ENCODE measurements at regions not wholly inside any gene's neighbourhood (a gene's known extent, or its start where the extent isn't known, plus 50 kb on each side); places are given as distances from the start of the nearest gene placed in this dataset.

DNA sequence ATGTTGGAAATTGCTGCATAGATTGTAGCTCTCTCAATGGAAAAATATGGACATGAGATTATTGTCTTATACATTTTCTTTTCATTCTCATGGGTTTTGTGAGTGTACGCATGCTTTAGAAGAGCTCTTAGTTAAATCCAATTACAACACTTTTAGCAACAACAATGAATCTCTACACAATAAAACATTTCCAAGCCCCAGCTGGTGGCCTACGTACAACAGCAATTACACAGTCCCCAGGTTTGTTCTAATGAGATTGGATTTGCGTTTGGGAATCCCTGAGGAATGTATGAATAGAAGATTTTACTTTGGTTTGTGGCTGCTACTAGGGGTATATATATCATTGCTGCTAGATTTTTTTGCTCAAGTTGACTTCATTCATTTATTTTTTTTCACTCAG lies 98.6 kb downstream of the FHDC1 start:
- no peak for DNase-seq (ENCODE audit: low read depth in 2 of 3, low spot score in 1 of 3)

- DNase-seq (ENCODE audit: low read depth in 2 of 3, low spot score in 1 of 3), result no peak
These were observed 100.9 kb downstream of the FHDC1 start for GRCh38 chr4:153036931-153037482.

DNA sequence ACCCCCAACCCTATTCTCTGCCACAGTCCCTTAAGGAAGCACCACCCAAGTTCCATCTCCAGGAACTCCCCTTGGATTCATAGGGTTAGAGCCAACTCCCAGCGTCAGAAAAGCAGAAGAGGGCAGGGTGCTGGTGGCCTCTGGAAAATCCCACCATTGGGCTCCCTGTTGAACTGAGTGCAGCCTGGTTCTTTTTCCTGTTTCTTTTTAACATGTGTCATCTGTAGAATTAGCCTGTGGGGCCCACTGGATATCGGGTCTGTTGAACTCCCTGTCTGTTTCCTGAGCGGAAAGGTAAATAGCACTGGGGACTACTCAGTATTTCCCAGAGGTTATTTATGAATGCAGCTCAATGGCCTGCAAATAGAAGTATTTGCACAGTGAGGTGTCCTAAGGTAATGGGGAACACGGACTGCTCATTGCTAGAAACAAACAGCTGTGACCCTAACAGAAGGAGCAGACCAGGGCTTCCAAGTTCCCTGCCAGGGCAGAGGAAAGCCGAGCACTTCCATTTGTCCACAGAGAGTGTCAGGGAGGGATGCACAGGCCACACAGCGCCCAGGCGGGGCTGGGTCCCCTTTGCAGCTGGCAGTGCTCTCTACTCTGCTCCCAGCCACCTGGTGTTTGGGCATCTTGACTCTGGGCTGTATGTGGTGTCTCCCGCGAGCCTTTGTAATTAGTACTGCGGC lies 102.6 kb downstream of the FHDC1 start:
- no peak for DNase-seq (ENCODE audit: low read depth in 2 of 3, low spot score in 1 of 3)

- DNase-seq (ENCODE audit: low read depth in 2 of 3, low spot score in 1 of 3), result no peak
These were observed 103.5 kb downstream of the FHDC1 start for GRCh38 chr4:153039542-153040185.

DNA sequence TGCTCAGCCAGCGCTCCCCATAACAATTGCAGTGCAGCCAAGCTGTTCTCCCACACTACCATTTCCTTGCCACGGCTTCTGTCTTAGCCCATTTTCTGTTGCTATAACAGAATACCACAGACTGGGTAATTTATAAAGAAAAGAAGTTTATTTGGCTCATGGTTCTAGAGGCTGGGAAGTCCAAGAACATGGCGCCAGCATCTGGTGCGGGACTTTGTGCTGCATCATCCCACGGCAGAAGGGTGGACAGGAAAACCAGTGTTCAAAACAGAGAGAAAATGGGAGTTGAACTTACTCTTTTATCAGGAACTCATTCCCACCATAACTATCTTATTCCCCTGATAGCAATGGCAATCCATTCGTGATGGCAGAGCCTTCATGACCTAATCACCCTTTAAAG lies 104.6 kb downstream of the FHDC1 start:
- DNase-seq (ENCODE audit: low read depth in 2 of 3, low spot score in 1 of 3), result no peak

- DNase-seq (ENCODE audit: low read depth in 2 of 3, low spot score in 1 of 3), result no peak
These were observed 107.9 kb downstream of the FHDC1 start for GRCh38 chr4:153044036-153044435.

GRCh38 chr4:153045111-153045982 lies 109.2 kb downstream of the FHDC1 start:
- DNase-seq (ENCODE audit: low read depth in 2 of 3, low spot score in 1 of 3), result no peak

DNA sequence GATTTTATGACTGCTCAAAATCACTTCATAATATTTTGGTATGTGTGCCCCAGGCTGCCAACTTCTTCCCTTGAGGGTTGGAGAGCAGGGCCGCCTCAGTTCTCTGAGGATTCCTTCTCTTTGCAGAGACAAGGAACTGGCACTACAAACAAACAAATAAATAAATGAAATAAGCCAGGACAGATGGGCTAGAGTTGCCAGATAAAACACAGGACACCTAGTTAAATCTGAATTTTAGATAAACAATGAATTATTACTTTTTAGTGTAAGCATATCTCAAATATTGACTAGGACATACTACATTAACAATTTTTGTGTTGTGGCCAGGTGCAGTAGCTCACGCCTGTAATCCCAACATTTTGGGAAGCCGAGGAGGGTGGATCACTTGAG lies 122.5 kb downstream of the FHDC1 start:
- DNase-seq (ENCODE audit: low read depth in 2 of 3, low spot score in 1 of 3), result no peak

- DNase-seq (ENCODE audit: low read depth in 2 of 3, low spot score in 1 of 3), result no peak
These were observed 124.1 kb downstream of the FHDC1 start for GRCh38 chr4:153060196-153060595.

GRCh38 chr4:153061971-153062370 lies 125.8 kb downstream of the FHDC1 start:
- DNase-seq (ENCODE audit: low read depth in 2 of 3, low spot score in 1 of 3), result no peak

DNA sequence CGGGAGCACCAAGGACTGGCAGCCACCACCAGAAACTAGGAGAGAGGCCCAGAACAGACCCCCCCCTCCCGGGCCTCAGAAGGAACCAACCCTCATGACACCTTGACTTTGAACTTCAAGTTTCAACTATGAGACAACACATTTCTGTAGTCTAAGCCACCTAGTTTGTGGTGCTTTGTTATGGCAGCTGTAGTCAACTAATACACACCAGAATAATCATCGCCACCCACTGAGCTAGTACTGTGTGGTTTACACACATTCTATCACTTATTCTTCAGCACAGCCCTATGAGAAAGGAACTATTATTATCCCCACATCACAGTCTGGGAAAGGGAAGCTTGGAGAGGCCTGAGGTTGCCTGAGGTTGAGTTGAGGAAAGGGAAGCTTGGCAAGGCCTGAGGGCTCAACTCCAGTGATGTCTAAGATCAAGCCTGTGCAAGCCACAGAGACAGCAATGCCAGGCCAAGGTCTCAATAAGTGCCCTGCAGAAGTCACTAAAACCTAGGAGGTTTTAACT lies 126.6 kb downstream of the FHDC1 start:
- no peak for DNase-seq (ENCODE audit: low read depth in 2 of 3, low spot score in 1 of 3)

DNA sequence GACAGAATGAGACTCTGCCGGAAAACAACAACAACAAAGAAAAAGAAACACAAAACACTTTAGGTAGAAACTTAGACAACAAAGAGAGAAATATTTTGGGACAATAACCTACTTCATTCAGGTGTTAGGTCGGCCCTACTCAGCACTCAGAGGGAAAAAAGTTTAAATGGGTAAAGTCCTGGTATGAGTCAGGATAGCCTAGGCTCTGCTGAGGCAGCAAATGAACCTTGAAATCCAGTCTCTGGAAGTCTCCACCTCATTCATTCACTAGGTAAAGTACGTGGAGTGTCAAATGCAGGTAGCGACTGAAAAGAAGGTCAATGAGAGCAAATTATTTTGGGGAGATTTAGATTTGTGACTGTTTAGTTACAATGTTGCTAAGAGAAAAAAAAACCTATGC lies 127.4 kb downstream of the FHDC1 start:
- DNase-seq (ENCODE audit: low read depth in 2 of 3, low spot score in 1 of 3), result no peak

GRCh38 chr4:153064571-153064970 lies 128.4 kb downstream of the FHDC1 start:
- DNase-seq (ENCODE audit: low read depth in 2 of 3, low spot score in 1 of 3), result no peak

GRCh38 chr4:153065276-153065675 lies 129.2 kb downstream of the FHDC1 start:
- no peak for DNase-seq (ENCODE audit: low read depth in 2 of 3, low spot score in 1 of 3)

DNA sequence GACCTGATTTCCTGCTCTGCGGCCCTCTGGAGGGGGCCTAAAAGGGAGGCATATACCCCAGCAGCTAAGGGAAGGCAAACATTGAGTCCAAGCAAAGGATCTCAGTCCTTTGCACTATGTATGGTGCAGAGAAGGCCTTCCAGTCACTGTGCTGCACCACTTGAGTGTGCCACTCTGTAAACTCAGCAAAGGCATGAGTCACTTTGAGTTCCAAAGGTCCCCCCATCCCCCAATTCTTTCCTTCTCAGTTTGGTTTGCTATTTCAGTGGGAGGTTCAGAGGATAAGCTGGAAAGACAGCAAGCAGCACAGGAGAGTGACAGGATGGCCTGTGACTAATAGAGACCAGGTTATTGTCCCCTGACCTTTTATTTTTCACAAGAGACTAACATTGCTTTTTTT lies 131.3 kb downstream of the FHDC1 start:
- no peak for DNase-seq (ENCODE audit: low read depth in 2 of 3, low spot score in 1 of 3)

- DNase-seq (ENCODE audit: low read depth in 2 of 3, low spot score in 1 of 3), result no peak
These were observed 132.6 kb downstream of the FHDC1 start for GRCh38 chr4:153068751-153069150.

- no peak for DNase-seq (ENCODE audit: low read depth in 2 of 3, low spot score in 1 of 3)
These were observed 132.2 kb upstream of the TRIM2 start for GRCh38 chr4:153071958-153072598.

DNA sequence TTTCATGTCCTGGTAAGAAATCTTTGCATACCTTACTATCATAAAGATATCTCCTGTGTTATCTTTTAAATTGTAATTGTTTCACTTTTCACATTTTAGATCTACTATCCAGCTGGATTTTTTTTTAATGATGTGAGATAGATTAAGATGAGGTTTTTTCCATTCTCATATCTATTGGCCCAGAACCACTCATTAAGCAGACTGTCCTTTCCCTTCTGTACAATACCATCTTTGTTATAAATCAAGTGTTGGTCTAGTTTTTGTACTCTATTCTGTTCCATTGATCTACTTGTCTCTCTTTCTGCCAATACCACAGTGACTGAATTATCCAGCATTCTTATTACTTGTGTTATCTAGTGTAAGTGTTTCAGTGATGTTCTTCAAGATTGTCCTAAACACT lies 131.6 kb upstream of the TRIM2 start:
- no peak for DNase-seq (ENCODE audit: low read depth in 2 of 3, low spot score in 1 of 3)

- no peak for DNase-seq (ENCODE audit: low read depth in 2 of 3, low spot score in 1 of 3)
These were observed 129.8 kb upstream of the TRIM2 start for GRCh38 chr4:153074486-153074885.

DNA sequence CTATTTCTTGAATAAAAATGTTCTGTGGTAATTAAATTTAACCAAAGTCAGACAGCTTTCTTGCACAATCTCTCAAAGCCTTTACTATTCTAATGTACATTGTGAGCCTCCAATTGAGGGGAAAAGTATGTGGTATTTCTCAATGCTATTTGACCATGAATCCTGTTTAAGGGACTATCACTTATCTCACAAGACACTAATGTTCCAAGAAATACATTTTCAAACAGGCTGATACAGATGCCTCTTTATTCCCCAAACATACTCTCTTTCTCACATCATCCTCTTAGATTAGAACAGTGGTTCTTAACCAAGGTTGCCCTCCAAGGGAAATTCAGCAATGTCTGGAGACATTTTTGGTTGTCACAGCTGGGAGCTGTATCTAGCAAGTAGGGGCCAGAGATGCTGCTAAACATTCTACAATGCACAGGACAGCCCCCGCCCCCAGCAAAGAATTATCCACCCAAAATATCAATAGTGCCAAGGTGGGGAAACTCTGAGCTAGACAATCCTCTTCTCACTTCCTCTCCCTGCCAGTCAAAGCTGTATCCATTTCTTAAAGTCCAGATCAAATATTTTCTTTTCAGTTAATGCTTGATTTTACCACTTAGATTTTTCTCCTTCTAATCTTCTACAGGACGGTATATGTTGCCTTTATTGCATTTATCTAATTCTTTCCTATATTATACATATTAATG lies 129.2 kb upstream of the TRIM2 start:
- no peak for DNase-seq (ENCODE audit: low read depth in 2 of 3, low spot score in 1 of 3)
